GM12878 (cell line): ENCODE measurements at regions not wholly inside any gene's neighbourhood (a gene's known extent, or its start where the extent isn't known, plus 50 kb on each side); places are given as distances from the start of the nearest gene placed in this dataset.

Experiments
- ATAC-seq: fragments of 200-7000 bp; cut with Tn5 transposase; 3 replicates; pipeline ENCODE4 v1.9.1; 2020; ENCODE audit warnings: mild to moderate bottlenecking, moderate library complexity
- BruUV-seq: library from RNA; stranded (reverse); fragments of 400-500 nt; replicated peaks from 2 replicates; lab custom pipeline; 2021; lab: Mats Ljungman, UMichigan
- CTCF ChIA-PET: fragments of 300-600 bp; sonication (Branson Sonifier 250); formaldehyde crosslinking; extraction: SDS; loops from one replicate; lab custom pipeline; 2021; ENCODE audit warnings: inconsistent platforms; lab: Yijun Ruan, JAX
- POLR2A ChIA-PET: fragments of 350-600 bp; formaldehyde crosslinking; extraction: SDS; loops from one replicate; lab custom pipeline; 2021; ENCODE audit warnings: inconsistent platforms; lab: Charles Lee
- RAD21 ChIA-PET: fragments of 300-600 bp; sonication (Branson Sonifier 250); formaldehyde crosslinking; loops from one replicate; lab custom pipeline; 2023; ENCODE audit warnings: antibody characterized with exemption; ENCODE audit not compliant: unreplicated experiment; lab: Charles Lee
- SMC1A ChIA-PET: fragments of 300-600 bp; sonication (Branson Sonifier 250); formaldehyde crosslinking; loops from one replicate; lab custom pipeline; 2023; ENCODE audit not compliant: unreplicated experiment, uncharacterized antibody; lab: Charles Lee
- DNase-seq: peaks from one replicate; pipeline ENCODE4 v3.0.0-alpha.2; 2011; ENCODE audit warnings: low read depth, low spot score
- FAIRE-seq: peaks from 3 replicates; lab custom pipeline; 2011; peaks lifted over from hg19 to GRCh38; lab: Jason Lieb, UNC
- H2AFZ ChIP-seq: 2 replicates; pipeline ENCODE4 v1.6.0; 2011; ENCODE audit warnings: low read depth, low read length, control low read depth; ENCODE audit not compliant: control insufficient read depth
- H3K27ac ChIP-seq: 2 replicates; pipeline ENCODE4 v1.5.1; 2011; ENCODE audit warnings: control low read depth; ENCODE audit not compliant: control insufficient read depth, insufficient read depth
- H3K27me3 ChIP-seq, 2 experiments: replicated peaks in 1 of 2; 2 replicates each; pipeline versions ENCODE4 v1.6.0 to v1.6.1; 2011; ENCODE audit warnings: low read length in 1 of 2; ENCODE audit not compliant: control insufficient read depth in 2 of 2, insufficient read depth in 2 of 2
- H3K36me3 ChIP-seq, 2 experiments: 2 replicates each; pipeline ENCODE4 v1.5.1; 2011; ENCODE audit warnings: low read length in 1 of 2; ENCODE audit not compliant: control insufficient read depth in 2 of 2, insufficient read depth in 2 of 2
- H3K4me1 ChIP-seq: 2 replicates; pipeline ENCODE4 v1.6.1; 2011; ENCODE audit warnings: mild to moderate bottlenecking, low read length, moderate library complexity, mixed read lengths; ENCODE audit not compliant: control insufficient read depth, insufficient read depth
- H3K4me2 ChIP-seq: 2 replicates; pipeline ENCODE4 v1.6.0; 2011; ENCODE audit warnings: control low read depth; ENCODE audit not compliant: control insufficient read depth, insufficient read depth
- H3K4me3 ChIP-seq: fragments of 200-600 bp; sonication (generic); 2 replicates; pipeline ENCODE4 v1.5.1; 2016
- H3K79me2 ChIP-seq: 2 replicates; pipeline ENCODE4 v1.6.0; 2011; ENCODE audit warnings: low read length; ENCODE audit not compliant: control insufficient read depth, insufficient read depth
- H3K9ac ChIP-seq: 2 replicates; pipeline ENCODE4 v1.8.0; 2011; ENCODE audit warnings: low read length, control low read depth, mixed read lengths; ENCODE audit not compliant: control insufficient read depth, insufficient read depth
- H3K9me3 ChIP-seq: replicated peaks from 3 replicates; pipeline ENCODE4 v1.5.1; 2011; ENCODE audit warnings: mild to moderate bottlenecking, low read length; ENCODE audit not compliant: control insufficient read depth, insufficient read depth
- H4K20me1 ChIP-seq: 2 replicates; pipeline ENCODE4 v1.6.0; 2011; ENCODE audit not compliant: control insufficient read depth, insufficient read depth
- ASH2L ChIP-seq: fragments of 300-600, 200-600 bp; sonication (generic); IDR thresholded peaks from 2 replicates; pipeline ENCODE4 v1.6.1; 2017; ENCODE audit warnings: low read depth, mild to moderate bottlenecking, borderline replicate concordance
- BMI1 ChIP-seq: fragments of 450-650 bp; IDR thresholded peaks from 2 replicates; pipeline ENCODE4 v1.6.1; 2016; ENCODE audit warnings: mild to moderate bottlenecking, moderate library complexity, borderline replicate concordance
- CEBPZ ChIP-seq: fragments of 150-350 bp; IDR thresholded peaks from 2 replicates; pipeline ENCODE4 v1.6.1; 2016; ENCODE audit warnings: low read depth, low read length
- ETV6 ChIP-seq, 2 experiments: fragments of 450-650 bp in 1 of 2; IDR thresholded peaks in 1 of 2; conservative IDR thresholded peaks in 1 of 2; 2 replicates each; pipeline ENCODE4 v1.6.1; 2014; ENCODE audit warnings: antibody characterized with exemption in 1 of 2, borderline replicate concordance in 1 of 2, low read depth in 1 of 2, mild to moderate bottlenecking in 1 of 2, moderate library complexity in 1 of 2
- MXI1 ChIP-seq: fragments of 150-350 bp; IDR thresholded peaks from 2 replicates; pipeline ENCODE4 v1.6.1; 2011; ENCODE audit warnings: low read depth, mild to moderate bottlenecking, inconsistent platforms, low read length, improper control_type of control experiment
- PRDM15 ChIP-seq: fragments of 450-650 bp; formaldehyde crosslinking; IDR thresholded peaks from 2 replicates; pipeline ENCODE4 v1.4.0; 2020; ENCODE audit warnings: mild to moderate bottlenecking, moderate library complexity
- RAD51 ChIP-seq: fragments of 450-650 bp; IDR thresholded peaks from 2 replicates; pipeline ENCODE4 v1.6.1; 2016; ENCODE audit warnings: moderate library complexity, mild to moderate bottlenecking, inconsistent platforms
- RB1 ChIP-seq: fragments of 450-650 bp; formaldehyde crosslinking; IDR thresholded peaks from 2 replicates; pipeline ENCODE4 v1.6.1; 2017; ENCODE audit warnings: mild to moderate bottlenecking, borderline replicate concordance
- RUNX3 ChIP-seq: IDR thresholded peaks from 2 replicates; pipeline ENCODE4 v1.6.1; 2012; ENCODE audit warnings: low read length, inconsistent platforms
- SREBF1 ChIP-seq: IDR thresholded peaks from 2 replicates; pipeline ENCODE4 v1.6.1; 2012; ENCODE audit warnings: mild to moderate bottlenecking, low read length
- STAT3 ChIP-seq: IDR thresholded peaks from 2 replicates; pipeline ENCODE4 v1.6.1; 2011; ENCODE audit warnings: low read depth, low read length, improper control_type of control experiment
- WRNIP1 ChIP-seq: IDR thresholded peaks from 2 replicates; pipeline ENCODE4 v1.6.1; 2011; ENCODE audit warnings: low read depth, low read length, improper control_type of control experiment, borderline replicate concordance
- ZBTB40 ChIP-seq: fragments of 450-650 bp; IDR thresholded peaks from 2 replicates; pipeline ENCODE4 v1.6.1; 2016; ENCODE audit warnings: mild to moderate bottlenecking, moderate library complexity, borderline replicate concordance
- ZNF24 ChIP-seq: fragments of 450-650 bp; IDR thresholded peaks from 2 replicates; pipeline ENCODE4 v1.6.1; 2017; ENCODE audit warnings: antibody characterized with exemption, mild to moderate bottlenecking
- WGBS: methylation state at CpG from one replicate; pipeline ENCODE4 v1.1.6; 2016; ENCODE audit warnings: low lambda C conversion rate; ENCODE audit not compliant: insufficient replicate concordance, insufficient coverage; ENCODE audit errors: missing lambda C conversion rate; 5-methylcytosine and 5-hydroxymethylcytosine counted together
- in situ Hi-C: fragments of 300-500 bp; cut with MboI; formaldehyde crosslinking; loops from 9 replicates; pipeline ENCODE4 v1.14.3; 2018; ENCODE audit warnings: mixed read lengths
- intact Hi-C: fragments of 100-400 bp; cut with micrococcal nuclease; formaldehyde crosslinking; loops from one replicate; pipeline ENCODE4 v1.14.2; 2022; ENCODE audit not compliant: unreplicated experiment

GRCh38 chr6:22807818-22808217 is 238.5 kb downstream of the HDGFL1 start:
- Histone ChIP-seq H3K9me3 (no peaks in the 10 kb centered on the region; the same call in 2 of the 3 replicates), H3K36me3 (no peaks in the 10 kb centered on the region), H3K27me3 (no peaks in the 10 kb centered on the region), H3K79me2 (no peaks in the 10 kb centered on the region), H4K20me1 (no peaks in the 10 kb centered on the region), H3K4me3 (no peak overlapping the region), H2AFZ (no peak overlapping the region), H3K4me2 (no peak overlapping the region), H3K27ac (no peak overlapping the region), H3K4me1 (no peaks in the 10 kb centered on the region), H3K9ac (no peak overlapping the region)
- in situ Hi-C loops (no loop called here), intact Hi-C loops (no loop called here)
- POLR2A ChIA-PET = no interaction called here
- CTCF ChIA-PET = interaction anchor here (0.9 kb wide), 1 partner anchor 556 kb away, joined by 3 read pairs; no protein-coding TSS in a partner anchor
- TF ChIP-seq RUNX3 = no peak
- TF ChIP-seq BMI1 = no peak
- TF ChIP-seq RAD51 = no peak
- TF ChIP-seq WRNIP1 = no peak
- no peak for TF ChIP-seq STAT3
- no peak for TF ChIP-seq ZBTB40
- no peak for TF ChIP-seq PRDM15 (CRISPR knock-in tag)
- TF ChIP-seq RB1 = no peak
- TF ChIP-seq MXI1 = no peak
- TF ChIP-seq SREBF1 = no peak
- TF ChIP-seq ETV6 (conservative IDR thresholded peaks at IDR 0.05 in 1 of 2, IDR thresholded peaks at IDR 0.05 in 1 of 2; ENCODE audit: borderline replicate concordance in 1 of 2, low read depth in 1 of 2) = no peak
- no peak for TF ChIP-seq ASH2L
- no peak for TF ChIP-seq CEBPZ
- TF ChIP-seq ZNF24 = no peak
- ATAC-seq (no peak), FAIRE-seq (no peak), DNase-seq (no peak)
- SMC1A ChIA-PET = no interaction called here
- 38% methylated on average over 3 of the region's 3 CpGs for WGBS
- no TSS peak for BruUV-seq
- RAD21 ChIA-PET = no interaction called here
